ENCODE measurements at regions not wholly inside any gene's neighbourhood (a gene's known extent, or its start where the extent isn't known, plus 50 kb on each side); places are given as distances from the start of the nearest gene placed in this dataset.
"Not testable (repeated sequence)": the region's sequence is repeated elsewhere in the genome, so short reads cannot be mapped to it uniquely, and the experiment has no call there.

- DNase-seq, result no peak
Measured at GRCh38 chr16:8436931-8437330, 153.4 kb downstream of the TMEM114 start.

GRCh38 chr16:8431783-8432182 is 158.5 kb downstream of the TMEM114 start:
- DNase-seq, result no peak

GRCh38 chr16:8430401-8430800 is 159.9 kb downstream of the TMEM114 start:
- no peak for DNase-seq

- no peak for DNase-seq
Measured at GRCh38 chr16:8426569-8426968, 163.7 kb downstream of the TMEM114 start.

- no peak for DNase-seq
Measured at GRCh38 chr16:8417145-8417544, 173.2 kb downstream of the TMEM114 start.

- DNase-seq, result no peak
Measured at GRCh38 chr16:8408855-8409567, 181.3 kb downstream of the TMEM114 start.

- no peak for DNase-seq
Measured at GRCh38 chr16:8407351-8407750, 183.0 kb downstream of the TMEM114 start.

GRCh38 chr16:8403978-8404749 is 186.1 kb downstream of the TMEM114 start:
- DNase-seq, result no peak

- no peak for DNase-seq
Measured at GRCh38 chr16:8402981-8403843, 187.1 kb downstream of the TMEM114 start.

GRCh38 chr16:8400683-8401082 is 189.6 kb downstream of the TMEM114 start:
- DNase-seq, result not testable (repeated sequence)

GRCh38 chr16:8398548-8398947 is 191.8 kb downstream of the TMEM114 start:
- no peak for DNase-seq

GRCh38 chr16:8397223-8397622 is 193.1 kb downstream of the TMEM114 start:
- DNase-seq, result no peak

GRCh38 chr16:8396463-8396862 is 193.8 kb downstream of the TMEM114 start:
- no peak for DNase-seq

GRCh38 chr16:8391257-8391656 is 199.1 kb downstream of the TMEM114 start:
- no peak for DNase-seq

- no peak for DNase-seq
Measured at GRCh38 chr16:8388684-8389083, 201.6 kb downstream of the TMEM114 start.

GRCh38 chr16:8381814-8382213 is 208.5 kb downstream of the TMEM114 start:
- no peak for DNase-seq

GRCh38 chr16:8380311-8380710 is 210.0 kb downstream of the TMEM114 start:
- DNase-seq, result no peak

- no peak for DNase-seq
Measured at GRCh38 chr16:8377864-8378263, 212.4 kb downstream of the TMEM114 start.

GRCh38 chr16:8376858-8377257 is 213.5 kb downstream of the TMEM114 start:
- no peak for DNase-seq

- DNase-seq, result peak; percentile 1 to 2
Measured at GRCh38 chr16:8376430-8376829, 213.9 kb downstream of the TMEM114 start.

GRCh38 chr16:8375232-8375587 is 215.1 kb downstream of the TMEM114 start:
- DNase-seq, result no peak

- no peak for DNase-seq
Measured at GRCh38 chr16:8374586-8375231, 215.6 kb downstream of the TMEM114 start.
